OCI-LY7 (cell line): ENCODE measurements at regions not wholly inside any gene's neighbourhood (a gene's known extent, or its start where the extent isn't known, plus 50 kb on each side); places are given as distances from the start of the nearest gene placed in this dataset.

ENCODE experiments used
- BruUV-seq: library from RNA; stranded (reverse); fragments of 400-500 nt; replicated peaks from 2 replicates; lab custom pipeline; 2021; lab: Mats Ljungman, UMichigan
- CTCF ChIA-PET: fragments of 300-600 bp; sonication (Branson Sonifier 250); formaldehyde crosslinking; loops from one replicate; lab custom pipeline; 2022; ENCODE audit warnings: antibody characterized with exemption; ENCODE audit not compliant: unreplicated experiment; lab: Charles Lee
- POLR2A ChIA-PET: fragments of 300-600 bp; sonication (Branson Sonifier 250); formaldehyde crosslinking; loops from one replicate; lab custom pipeline; 2022; ENCODE audit warnings: antibody characterized with exemption; lab: Charles Lee
- DNase-seq: peaks from one replicate; pipeline ENCODE4 v3.0.0-alpha.2; 2015; ENCODE audit warnings: low spot score
- H2AFZ ChIP-seq: fragments of 200-600 bp; sonication (generic), shearing (Covaris generic); 2 replicates; pipeline ENCODE4 v1.6.1; 2014; ENCODE audit warnings: mild to moderate bottlenecking, antibody characterized with exemption, low read length, moderate library complexity
- H3K27ac ChIP-seq: fragments of 200-600 bp; sonication (generic); 2 replicates; pipeline ENCODE4 v1.5.1; 2014; ENCODE audit warnings: mixed run types, low read depth, mild to moderate bottlenecking, moderate library complexity, low read length, inconsistent platforms; ENCODE audit not compliant: poor library complexity, severe bottlenecking
- H3K36me3 ChIP-seq: fragments of 200-600 bp; sonication (generic); 2 replicates; pipeline ENCODE4 v1.6.1; 2014; ENCODE audit warnings: mild to moderate bottlenecking, antibody characterized with exemption, low read length, moderate library complexity, mixed read lengths; ENCODE audit not compliant: insufficient read depth
- H3K4me1 ChIP-seq: fragments of 200-600 bp; sonication (generic); 2 replicates; pipeline ENCODE4 v1.5.1; 2014; ENCODE audit warnings: mild to moderate bottlenecking, low read length; ENCODE audit not compliant: insufficient read depth, poor library complexity, severe bottlenecking
- H3K4me2 ChIP-seq: fragments of 200-600 bp; sonication (generic); 2 replicates; pipeline ENCODE4 v1.6.1; 2014; ENCODE audit warnings: mild to moderate bottlenecking, low read length
- H3K4me3 ChIP-seq: fragments of 200-600 bp; sonication (generic); 2 replicates; pipeline ENCODE4 v1.5.1; 2014; ENCODE audit warnings: mild to moderate bottlenecking, low read depth, low read length; ENCODE audit not compliant: poor library complexity, severe bottlenecking
- H3K79me2 ChIP-seq: fragments of 200-600 bp; sonication (generic); 2 replicates; pipeline ENCODE4 v1.6.1; 2016; ENCODE audit warnings: low read depth, mild to moderate bottlenecking, low read length, moderate library complexity, mixed read lengths; ENCODE audit not compliant: insufficient read depth
- H3K9me2 ChIP-seq: fragments of 200-600 bp; sonication (generic); 2 replicates; pipeline ENCODE4 v1.6.1; 2016; ENCODE audit warnings: mild to moderate bottlenecking, low read length, mixed read lengths; ENCODE audit not compliant: insufficient read depth
- H3K9me3 ChIP-seq: fragments of 200-600 bp; sonication (generic); 2 replicates; pipeline ENCODE4 v1.6.1; 2014; ENCODE audit warnings: mild to moderate bottlenecking, mixed run types, low read length, mixed read lengths
- H4K20me1 ChIP-seq: fragments of 200-600 bp; sonication (generic); 2 replicates; pipeline ENCODE4 v1.6.1; 2014; ENCODE audit warnings: mild to moderate bottlenecking, antibody characterized with exemption, low read length, moderate library complexity, mixed read lengths; ENCODE audit not compliant: insufficient read depth
- CTCF ChIP-seq: fragments of 200-600 bp; sonication (generic); conservative IDR thresholded peaks from 2 replicates; pipeline ENCODE4 v1.5.1; 2014; ENCODE audit warnings: mild to moderate bottlenecking, antibody characterized with exemption, low read length, moderate library complexity, mixed read lengths
- EZH2phosphoT487 ChIP-seq: fragments of 200-600 bp; sonication (generic); IDR thresholded peaks from 2 replicates; pipeline ENCODE4 v1.6.1; 2018; ENCODE audit warnings: low read depth, borderline replicate concordance, mild to moderate bottlenecking, mixed run types, antibody characterized with exemption, low read length, moderate library complexity, mixed read lengths
- intact Hi-C: fragments of 100-400 bp; cut with micrococcal nuclease; formaldehyde crosslinking; loops from one replicate; pipeline ENCODE4 v1.10.0; 2022; ENCODE audit not compliant: unreplicated experiment

GRCh38 chr3:16092923-16093322 is 81.6 kb upstream of the GALNT15 start:
- intact Hi-C loops = no loop called here
- no TSS peak for BruUV-seq
- ChIA-PET POLR2A (no interaction called here), CTCF (no interaction called here)
- H3K4me1 ChIP-seq = no peaks in the 10 kb centered on the region
- no peak overlapping the region for H3K4me3 ChIP-seq
- H2AFZ ChIP-seq = no peak overlapping the region
- H4K20me1 ChIP-seq = no peaks in the 10 kb centered on the region
- H3K9me3 ChIP-seq = no peaks in the 10 kb centered on the region
- H3K79me2 ChIP-seq = no peaks in the 10 kb centered on the region
- H3K9me2 ChIP-seq = no peaks in the 10 kb centered on the region
- DNase-seq = no peak
- H3K27ac ChIP-seq = no peak overlapping the region
- TF ChIP-seq EZH2phosphoT487 = no peak
- TF ChIP-seq CTCF = no peak
- H3K4me2 ChIP-seq = no peak overlapping the region
- H3K36me3 ChIP-seq = no peaks in the 10 kb centered on the region

DNA sequence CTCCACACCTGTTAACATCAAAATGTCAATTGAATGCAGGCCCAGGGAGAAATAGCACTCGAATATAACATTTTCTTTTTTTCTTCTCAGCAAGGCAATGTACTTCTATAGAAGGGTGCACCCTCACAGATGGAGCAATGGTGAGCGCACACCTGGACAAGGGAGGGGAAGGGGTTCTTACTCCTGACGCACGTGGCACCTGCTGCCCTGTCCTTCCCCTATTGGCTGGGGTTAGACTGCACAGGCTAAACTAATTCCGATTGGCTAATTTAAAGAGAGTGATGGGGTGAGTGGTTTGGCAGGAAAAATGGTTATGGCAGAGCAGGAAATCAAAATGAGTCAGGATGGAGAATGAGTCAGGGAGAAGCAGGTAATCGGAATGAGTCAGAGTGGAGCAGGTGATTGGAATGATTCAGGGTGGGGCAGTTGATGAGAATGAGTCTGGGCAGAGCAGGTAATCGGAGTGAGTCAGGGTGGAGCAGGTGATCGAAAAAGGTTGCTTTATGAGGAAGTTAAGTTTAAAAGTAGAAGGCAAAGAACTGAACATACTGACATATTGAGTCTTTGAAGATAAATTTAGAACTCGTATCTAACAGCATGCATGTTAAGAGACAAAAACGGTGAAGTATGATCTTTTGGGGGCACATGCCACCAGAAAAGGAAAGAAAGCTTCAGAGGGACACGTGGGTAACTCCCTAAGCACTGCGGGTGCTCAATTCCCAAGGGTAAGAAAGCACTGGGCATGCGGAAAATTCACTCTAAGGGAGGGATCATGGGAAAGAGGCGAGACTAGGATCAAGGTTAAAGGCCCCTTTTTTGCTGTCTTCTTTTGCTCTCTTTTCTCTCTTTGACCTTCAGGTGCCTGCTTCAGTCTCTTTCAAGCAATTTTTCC is 72.9 kb upstream of the GALNT15 start:
- no peak for TF ChIP-seq EZH2phosphoT487
- TF ChIP-seq CTCF = no peak

GRCh38 chr3:16102187-16102561 is 72.3 kb upstream of the GALNT15 start:
- BruUV-seq = no TSS peak
- H3K9me2 ChIP-seq = no peaks in the 10 kb centered on the region
- TF ChIP-seq EZH2phosphoT487 = no peak
- no peak for TF ChIP-seq CTCF
- H3K4me1 ChIP-seq = no peaks in the 10 kb centered on the region
- H3K36me3 ChIP-seq = no peaks in the 10 kb centered on the region
- H4K20me1 ChIP-seq = no peaks in the 10 kb centered on the region
- no peak overlapping the region for H2AFZ ChIP-seq
- ChIA-PET CTCF (no interaction called here), POLR2A (no interaction called here)
- DNase-seq = no peak
- H3K27ac ChIP-seq = no peak overlapping the region
- H3K4me2 ChIP-seq = no peak overlapping the region
- no peaks in the 10 kb centered on the region for H3K9me3 ChIP-seq
- H3K4me3 ChIP-seq = no peak overlapping the region
- intact Hi-C loops = no loop called here
- no peaks in the 10 kb centered on the region for H3K79me2 ChIP-seq

More for the DNA sequence above, 72.9 kb upstream of the GALNT15 start:
- H3K9me3 ChIP-seq = no peaks in the 10 kb centered on the region
- no peak overlapping the region for H3K27ac ChIP-seq
- H3K36me3 ChIP-seq = no peaks in the 10 kb centered on the region
- H3K9me2 ChIP-seq = no peaks in the 10 kb centered on the region
- no peak for DNase-seq
- no peaks in the 10 kb centered on the region for H3K79me2 ChIP-seq
- H3K4me3 ChIP-seq = no peak overlapping the region
- intact Hi-C loops = no loop called here
- ChIA-PET CTCF (no interaction called here), POLR2A (no interaction called here)
- H3K4me1 ChIP-seq = no peaks in the 10 kb centered on the region
- no TSS peak for BruUV-seq
- H2AFZ ChIP-seq = no peak overlapping the region
- no peaks in the 10 kb centered on the region for H4K20me1 ChIP-seq
- no peak overlapping the region for H3K4me2 ChIP-seq
